ENCODE measurements at regions not wholly inside any gene's neighbourhood (a gene's known extent, or its start where the extent isn't known, plus 50 kb on each side); places are given as distances from the start of the nearest gene placed in this dataset.

- DNase-seq, result no peak
Observed at GRCh38 chr1:58914925-58915324, 131.1 kb upstream of the JUN start.

- no peak for DNase-seq
Observed at GRCh38 chr1:58917436-58917835, 133.6 kb upstream of the JUN start.

- no peak for DNase-seq
Observed at GRCh38 chr1:58919226-58919958, 135.5 kb upstream of the JUN start.

DNA sequence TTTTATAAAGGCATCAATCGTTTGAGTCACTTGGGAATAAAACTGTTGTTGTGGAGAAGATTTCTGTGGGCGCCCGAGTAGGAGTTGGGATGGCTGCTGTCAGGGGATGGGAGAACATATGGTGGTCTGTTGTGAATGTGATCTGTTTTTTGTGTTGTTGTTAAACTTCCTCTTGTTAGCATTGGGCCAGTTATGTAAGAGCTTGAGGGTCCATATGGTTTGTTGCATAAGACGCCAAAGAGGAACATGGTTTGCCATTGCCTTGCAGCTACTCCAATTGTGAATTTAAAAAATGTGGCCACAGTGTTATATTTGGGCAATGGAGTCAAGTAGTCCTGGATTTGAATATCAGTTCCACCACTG is 136.1 kb upstream of the JUN start:
- no peak for DNase-seq

DNA sequence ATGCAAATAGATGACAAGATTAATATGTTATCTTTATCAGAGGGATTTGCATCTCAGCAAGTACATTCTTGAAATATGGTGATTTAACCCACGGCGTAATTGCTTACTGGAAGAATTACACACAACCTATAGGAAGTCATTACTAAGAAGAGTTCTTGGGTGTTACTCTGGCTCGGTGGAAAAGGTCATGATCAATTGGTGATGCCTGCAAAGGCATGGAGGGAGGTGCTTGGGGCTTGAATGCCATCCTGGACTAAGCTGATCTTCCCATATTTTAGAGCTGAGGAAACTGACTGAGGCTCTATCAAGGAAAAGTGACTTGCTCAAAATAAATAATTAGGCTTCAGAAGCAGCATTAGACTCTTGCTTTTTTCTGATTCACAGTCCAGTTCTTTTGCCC is 137.5 kb upstream of the JUN start:
- no peak for DNase-seq

DNA sequence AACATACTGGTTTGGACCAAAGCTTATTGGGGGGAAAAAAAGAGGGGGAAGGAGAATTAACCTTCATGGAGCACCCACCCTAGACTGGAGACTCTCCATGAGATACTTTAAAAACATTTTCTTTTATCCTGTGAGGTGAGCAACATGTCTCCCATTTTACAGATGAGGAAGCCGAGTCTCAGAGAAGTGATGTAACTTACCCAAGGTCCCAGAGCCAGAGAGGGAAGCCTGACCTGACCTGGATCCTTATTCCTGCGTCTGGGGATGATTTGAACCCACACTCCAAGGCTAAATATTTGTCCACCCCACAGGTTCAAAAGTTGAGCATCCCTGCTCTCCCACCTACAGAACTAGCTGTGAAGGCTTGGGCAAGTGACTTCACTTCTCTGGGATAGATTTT is 137.9 kb upstream of the JUN start:
- no peak for DNase-seq

DNA sequence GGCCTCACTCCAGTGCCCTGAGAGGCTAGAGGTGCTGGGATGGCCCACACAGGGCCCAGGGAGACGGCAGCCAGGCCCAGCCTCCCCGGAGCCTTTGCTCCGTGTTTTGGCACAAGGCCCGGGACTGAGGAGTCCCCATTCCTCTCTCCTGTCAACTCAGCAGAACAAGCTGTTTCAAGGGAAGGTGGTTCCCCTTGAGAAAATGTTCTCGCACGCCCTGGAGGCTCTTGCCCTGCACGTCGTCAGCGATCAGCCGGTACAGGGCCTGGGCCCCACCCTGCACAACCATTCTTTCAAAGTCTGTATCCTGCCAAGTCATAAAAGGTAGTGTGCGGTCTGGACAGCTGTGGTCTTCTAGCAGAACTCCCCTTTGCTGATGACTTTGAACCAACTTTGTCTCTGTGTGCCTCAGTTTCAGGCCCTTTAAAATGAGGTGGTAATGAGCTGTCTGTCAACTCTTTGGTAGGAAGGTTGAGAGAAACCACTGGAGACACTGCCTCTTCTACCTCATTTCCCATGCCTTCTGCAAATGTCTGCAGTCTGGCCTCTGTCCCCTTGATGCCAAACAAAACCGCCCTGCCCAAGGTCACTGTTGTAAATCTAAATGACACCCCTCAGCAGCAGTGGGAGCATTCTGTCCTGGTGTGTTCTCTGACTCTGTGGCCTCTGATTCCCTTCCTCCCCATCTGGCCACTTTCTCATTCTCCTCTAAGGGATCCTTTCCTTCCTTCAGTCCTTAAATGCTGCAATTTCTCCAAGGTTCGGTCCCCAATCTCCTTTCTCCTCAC is 138.6 kb upstream of the JUN start:
- peak; percentile 73 for DNase-seq

DNA sequence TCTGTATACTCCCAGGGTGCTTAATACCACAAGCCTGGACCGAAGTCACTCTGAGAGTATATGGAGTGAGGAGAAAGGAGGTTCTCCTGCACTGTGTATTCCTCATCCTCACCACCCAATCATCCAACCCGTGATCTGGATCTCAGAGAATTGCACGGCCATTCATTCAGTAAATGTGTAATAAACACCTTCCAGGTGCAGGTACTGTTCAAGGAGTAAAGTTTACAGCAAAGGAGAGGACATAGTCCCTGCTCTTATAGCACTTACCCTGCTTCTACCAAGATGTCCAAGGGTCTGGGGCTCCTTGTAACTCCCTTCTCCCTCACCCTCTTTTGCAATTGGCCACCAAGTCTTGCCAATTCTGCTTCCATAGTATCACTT is 139.2 kb upstream of the JUN start:
- no peak for DNase-seq

DNA sequence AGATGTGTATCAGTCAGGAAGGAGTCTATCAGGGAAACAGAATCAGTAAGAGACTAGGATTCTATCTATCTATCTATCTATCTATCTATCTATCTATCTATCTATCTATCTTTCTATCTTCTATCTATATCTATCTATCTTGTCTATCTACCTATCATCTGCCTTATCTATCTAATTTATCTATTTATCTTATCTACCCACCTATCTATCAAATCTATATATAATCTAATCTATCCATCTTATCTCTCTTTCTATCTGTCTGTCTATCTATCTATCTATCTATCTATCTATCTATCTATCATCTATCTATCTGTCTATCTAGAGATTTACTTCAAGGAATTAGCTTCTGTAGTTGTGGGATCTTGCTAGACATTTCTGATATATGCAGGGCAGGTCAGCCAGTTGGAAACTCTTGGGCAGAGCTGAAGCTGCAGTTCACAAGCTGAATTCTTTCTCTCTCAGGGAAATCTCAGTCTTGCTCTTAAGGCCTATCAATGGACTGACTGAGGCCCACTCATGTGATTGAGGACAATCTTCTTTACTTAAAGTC is 140.2 kb upstream of the JUN start:
- DNase-seq, result no peak

DNA sequence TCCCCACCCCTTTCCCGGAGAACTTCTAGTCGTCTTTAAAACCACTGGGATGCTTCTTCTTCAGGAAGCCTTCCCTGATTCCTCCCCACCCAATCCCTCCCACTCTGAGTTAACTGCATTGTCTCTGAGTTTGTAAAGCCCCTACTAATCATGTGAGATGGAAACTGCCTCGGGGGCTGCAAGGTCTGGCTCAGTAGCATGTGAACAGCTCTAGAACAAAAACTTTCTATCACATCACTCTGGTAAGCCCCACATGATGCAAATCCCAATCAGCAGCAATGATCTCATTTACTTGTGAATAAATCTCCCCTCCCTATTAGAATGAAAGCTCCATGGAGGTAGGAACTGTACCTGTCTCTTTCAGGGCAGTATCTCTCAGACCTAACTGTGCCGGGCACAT is 141.0 kb upstream of the JUN start:
- no peak for DNase-seq

- no peak for DNase-seq
Observed at GRCh38 chr1:58925247-58925646, 141.4 kb upstream of the JUN start.

GRCh38 chr1:58926152-58926551 is 142.3 kb upstream of the JUN start:
- DNase-seq, result no peak

GRCh38 chr1:58927041-58927721 is 143.3 kb upstream of the JUN start:
- no peak for DNase-seq

GRCh38 chr1:58927722-58928085 is 143.9 kb upstream of the JUN start:
- DNase-seq, result no peak

GRCh38 chr1:58928514-58928913 is 144.7 kb upstream of the JUN start:
- DNase-seq, result no peak

DNA sequence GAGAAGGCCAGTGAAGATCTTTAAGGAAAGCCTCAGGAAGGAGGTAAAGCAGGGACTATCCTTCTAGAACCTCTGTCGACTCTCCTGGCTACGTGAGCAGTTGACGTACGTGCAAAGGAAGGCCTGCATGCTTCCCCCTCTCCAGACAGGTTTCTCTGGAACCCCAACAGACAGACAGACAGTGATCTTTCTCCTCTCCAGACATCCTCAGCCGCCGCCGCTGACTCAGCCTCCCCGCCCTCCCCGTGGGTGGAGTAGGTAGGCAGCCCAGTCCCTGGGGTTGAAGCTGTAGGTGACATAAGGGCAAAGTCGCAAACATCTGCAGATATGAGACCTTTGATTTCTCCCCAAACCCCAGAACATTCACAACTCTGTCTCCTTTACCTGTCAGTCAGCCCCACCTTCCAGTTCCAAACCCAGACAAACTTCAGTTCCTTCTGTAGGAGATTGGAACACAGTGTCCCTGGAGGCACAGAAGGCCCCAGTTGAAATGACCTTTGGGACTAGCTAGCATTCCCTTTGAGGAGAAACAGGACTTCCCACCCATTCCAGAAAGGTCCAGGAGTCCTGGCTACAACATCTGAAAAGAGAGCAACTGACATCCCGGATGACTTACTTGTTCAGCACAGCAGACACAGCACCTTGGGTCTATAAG is 146.0 kb upstream of the JUN start:
- peak; percentile 84 for DNase-seq

GRCh38 chr1:58931024-58931423 is 147.2 kb upstream of the JUN start:
- no peak for DNase-seq

- DNase-seq, result no peak
Observed at GRCh38 chr1:58931756-58932155, 147.9 kb upstream of the JUN start.

GRCh38 chr1:58932859-58933598 is 149.2 kb upstream of the JUN start:
- DNase-seq, result no peak

- DNase-seq, result no peak
Observed at GRCh38 chr1:58933599-58933926, 149.7 kb upstream of the JUN start.

DNA sequence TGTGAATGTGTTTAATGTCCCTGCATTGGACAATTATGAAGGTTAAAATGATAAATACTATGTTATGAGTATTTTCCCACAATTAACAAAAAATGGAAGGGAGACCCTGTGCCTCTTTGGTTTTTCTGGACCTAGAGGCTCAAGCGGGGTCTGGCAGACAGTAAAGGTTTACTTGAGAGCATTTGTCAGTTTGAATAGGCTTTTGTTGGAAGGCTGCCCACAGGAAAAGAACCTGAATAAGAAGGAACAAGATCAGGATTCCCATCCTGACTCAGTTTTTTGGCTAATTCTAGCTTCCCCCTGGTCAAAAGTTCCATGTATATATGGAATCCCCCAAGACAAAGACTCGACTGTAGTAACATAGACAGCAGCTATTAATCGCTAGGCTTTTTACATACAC is 150.9 kb upstream of the JUN start:
- no peak for DNase-seq

- no peak for DNase-seq
Observed at GRCh38 chr1:58936973-58937372, 153.1 kb upstream of the JUN start.

- DNase-seq, result no peak
Observed at GRCh38 chr1:58939146-58939545, 155.3 kb upstream of the JUN start.

Measured in activated CD8-positive, alpha-beta memory T cell treated with anti-CD3 and anti-CD28 coated beads for 24 hours (primary cell).